Gastroesophageal sphincter (tissue), 3 donors: ENCODE measurements at regions not wholly inside any gene's neighbourhood (a gene's known extent, or its start where the extent isn't known, plus 50 kb on each side); places are given as distances from the start of the nearest gene placed in this dataset.

ENCODE experiments used
- EP300 ChIP-seq: sonication (generic); formaldehyde crosslinking; IDR thresholded peaks from one replicate; pipeline ENCODE4 v1.6.1; 2017; ENCODE audit warnings: antibody characterized with exemption, mild to moderate bottlenecking
- POLR2A ChIP-seq, 2 donors: fragments of 450-650 bp; IDR thresholded peaks; one replicate each; pipeline ENCODE4 v1.6.1; 2017; ENCODE audit warnings: antibody characterized with exemption in 2 of 2, mild to moderate bottlenecking in 2 of 2, moderate library complexity in 1 of 2
- POLR2AphosphoS5 ChIP-seq: sonication (generic); formaldehyde crosslinking; IDR thresholded peaks from one replicate; pipeline ENCODE4 v1.6.1; 2017; ENCODE audit warnings: antibody characterized with exemption
- TF ChIP-seq, protein P1 (sequence below), 4 experiments: fragments of 200-600 bp in 2 of 4; fragments of 450-650 bp in 2 of 4; sonication (generic) in 1 of 4; IDR thresholded peaks; one replicate each; pipeline ENCODE4 v1.5.1; 2017 to 2019; ENCODE audit warnings: antibody characterized with exemption in 4 of 4, mild to moderate bottlenecking in 2 of 4, moderate library complexity in 2 of 4

DNA sequence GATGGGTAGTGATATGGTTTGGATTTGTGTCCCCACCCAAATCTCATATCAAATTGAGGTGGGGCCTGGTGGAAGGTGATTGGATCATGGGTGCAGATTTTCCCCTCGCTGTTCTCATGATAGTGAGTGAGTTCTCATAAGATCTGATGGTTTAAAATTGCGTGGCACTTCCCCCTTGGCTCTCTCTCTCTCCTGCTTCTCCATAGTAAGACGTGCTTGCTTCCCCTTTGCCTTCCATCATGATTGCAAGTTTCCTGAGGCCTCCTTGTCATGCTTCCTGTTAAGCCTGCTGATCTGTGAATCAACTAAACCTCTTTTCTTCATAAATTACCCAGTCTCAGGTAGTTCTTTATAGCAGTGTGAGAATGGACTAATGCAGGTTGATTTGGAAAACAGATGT is 223.2 kb upstream of the APCDD1 start:
- TF ChIP-seq, protein P1, sequence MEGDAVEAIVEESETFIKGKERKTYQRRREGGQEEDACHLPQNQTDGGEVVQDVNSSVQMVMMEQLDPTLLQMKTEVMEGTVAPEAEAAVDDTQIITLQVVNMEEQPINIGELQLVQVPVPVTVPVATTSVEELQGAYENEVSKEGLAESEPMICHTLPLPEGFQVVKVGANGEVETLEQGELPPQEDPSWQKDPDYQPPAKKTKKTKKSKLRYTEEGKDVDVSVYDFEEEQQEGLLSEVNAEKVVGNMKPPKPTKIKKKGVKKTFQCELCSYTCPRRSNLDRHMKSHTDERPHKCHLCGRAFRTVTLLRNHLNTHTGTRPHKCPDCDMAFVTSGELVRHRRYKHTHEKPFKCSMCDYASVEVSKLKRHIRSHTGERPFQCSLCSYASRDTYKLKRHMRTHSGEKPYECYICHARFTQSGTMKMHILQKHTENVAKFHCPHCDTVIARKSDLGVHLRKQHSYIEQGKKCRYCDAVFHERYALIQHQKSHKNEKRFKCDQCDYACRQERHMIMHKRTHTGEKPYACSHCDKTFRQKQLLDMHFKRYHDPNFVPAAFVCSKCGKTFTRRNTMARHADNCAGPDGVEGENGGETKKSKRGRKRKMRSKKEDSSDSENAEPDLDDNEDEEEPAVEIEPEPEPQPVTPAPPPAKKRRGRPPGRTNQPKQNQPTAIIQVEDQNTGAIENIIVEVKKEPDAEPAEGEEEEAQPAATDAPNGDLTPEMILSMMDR (IDR thresholded peaks at IDR 0.05) = no peak
- TF ChIP-seq POLR2AphosphoS5 (no peak), POLR2A (IDR thresholded peaks at IDR 0.05) (no peak), EP300 (no peak)
